ENCODE measurements at regions not wholly inside any gene's neighbourhood (a gene's known extent, or its start where the extent isn't known, plus 50 kb on each side); places are given as distances from the start of the nearest gene placed in this dataset.

- no peak for DNase-seq (ENCODE audit: low read depth in 1 of 2, low spot score in 1 of 2)
These were observed 87.9 kb downstream of the RHOU start for GRCh38 chr1:228823200-228823599.

GRCh38 chr1:228824366-228824765 is 89.1 kb downstream of the RHOU start:
- DNase-seq (ENCODE audit: low read depth in 1 of 2, low spot score in 1 of 2) = no peak

GRCh38 chr1:228825041-228825440 is 89.8 kb downstream of the RHOU start:
- DNase-seq (ENCODE audit: low read depth in 1 of 2, low spot score in 1 of 2) = no peak

- no peak for DNase-seq (ENCODE audit: low read depth in 1 of 2, low spot score in 1 of 2)
These were observed 90.7 kb downstream of the RHOU start for GRCh38 chr1:228825840-228826484.

GRCh38 chr1:228827019-228827418 is 91.7 kb downstream of the RHOU start:
- DNase-seq (ENCODE audit: low read depth in 1 of 2, low spot score in 1 of 2) = no peak

GRCh38 chr1:228828151-228828550 is 92.9 kb downstream of the RHOU start:
- DNase-seq (ENCODE audit: low read depth in 1 of 2, low spot score in 1 of 2) = no peak

GRCh38 chr1:228830185-228830953 is 95.1 kb downstream of the RHOU start:
- no peak for DNase-seq (ENCODE audit: low read depth in 1 of 2, low spot score in 1 of 2)

- no peak for DNase-seq (ENCODE audit: low read depth in 1 of 2, low spot score in 1 of 2)
These were observed 95.7 kb downstream of the RHOU start for GRCh38 chr1:228830954-228831481.

- no peak for DNase-seq (ENCODE audit: low read depth in 1 of 2, low spot score in 1 of 2)
These were observed 98.8 kb downstream of the RHOU start for GRCh38 chr1:228833911-228834688.

GRCh38 chr1:228835456-228835855 is 100.2 kb downstream of the RHOU start:
- DNase-seq (ENCODE audit: low read depth in 1 of 2, low spot score in 1 of 2) = no peak

- DNase-seq (ENCODE audit: low read depth in 1 of 2, low spot score in 1 of 2) = no peak
These were observed 100.6 kb downstream of the RHOU start for GRCh38 chr1:228835911-228836310.

GRCh38 chr1:228836427-228836826 is 101.1 kb downstream of the RHOU start:
- no peak for DNase-seq (ENCODE audit: low read depth in 1 of 2, low spot score in 1 of 2)

- DNase-seq (ENCODE audit: low read depth in 1 of 2, low spot score in 1 of 2) = no peak
These were observed 101.8 kb downstream of the RHOU start for GRCh38 chr1:228837032-228837431.

GRCh38 chr1:228837817-228838716 is 102.8 kb downstream of the RHOU start:
- DNase-seq (ENCODE audit: low read depth in 1 of 2, low spot score in 1 of 2) = no peak

GRCh38 chr1:228838717-228839500 is 103.6 kb downstream of the RHOU start:
- DNase-seq (ENCODE audit: low read depth in 1 of 2, low spot score in 1 of 2) = no peak

- no peak for DNase-seq (ENCODE audit: low read depth in 1 of 2, low spot score in 1 of 2)
These were observed 104.4 kb downstream of the RHOU start for GRCh38 chr1:228839656-228840055.

GRCh38 chr1:228841632-228842031 is 106.4 kb downstream of the RHOU start:
- DNase-seq (ENCODE audit: low read depth in 1 of 2, low spot score in 1 of 2) = no peak

- DNase-seq (ENCODE audit: low read depth in 1 of 2, low spot score in 1 of 2) = no peak
These were observed 107.0 kb downstream of the RHOU start for GRCh38 chr1:228842094-228842775.

GRCh38 chr1:228845101-228845500 is 109.8 kb downstream of the RHOU start:
- DNase-seq (ENCODE audit: low read depth in 1 of 2, low spot score in 1 of 2) = no peak
